NT2/D1 (cell line): ENCODE measurements at regions not wholly inside any gene's neighbourhood (a gene's known extent, or its start where the extent isn't known, plus 50 kb on each side); places are given as distances from the start of the nearest gene placed in this dataset.
"Not testable (repeated sequence)": the region's sequence is repeated elsewhere in the genome, so short reads cannot be mapped to it uniquely, and the experiment has no call there.

ENCODE experiments used
- DNase-seq: peaks from one replicate; pipeline ENCODE4 v3.0.0-alpha.2; 2011; ENCODE audit warnings: low read depth, low spot score
- H3K27me3 ChIP-seq: 2 replicates; pipeline ENCODE4 v1.6.0; 2011; ENCODE audit warnings: mild to moderate bottlenecking; ENCODE audit not compliant: insufficient read length, insufficient read depth
- H3K36me3 ChIP-seq: 2 replicates; pipeline ENCODE4 v1.6.1; 2011; ENCODE audit warnings: mild to moderate bottlenecking, low read length, mixed read lengths; ENCODE audit not compliant: insufficient read depth, insufficient read length
- H3K4me1 ChIP-seq: 2 replicates; pipeline ENCODE4 v1.5.1; 2011; ENCODE audit not compliant: insufficient read depth, insufficient read length
- H3K4me3 ChIP-seq: 2 replicates; pipeline ENCODE4 v1.5.1; 2011; ENCODE audit warnings: low read depth; ENCODE audit not compliant: insufficient read length
- H3K9ac ChIP-seq: 2 replicates; pipeline ENCODE4 v1.6.0; 2011; ENCODE audit warnings: low read depth; ENCODE audit not compliant: insufficient read length
- H3K9me3 ChIP-seq: 2 replicates; pipeline ENCODE4 v1.5.1; 2011; ENCODE audit warnings: mild to moderate bottlenecking, low read length; ENCODE audit not compliant: insufficient read depth
- SUZ12 ChIP-seq: IDR thresholded peaks from 2 replicates; pipeline ENCODE4 v1.6.1; 2011; ENCODE audit not compliant: insufficient read length, insufficient read depth; ENCODE audit errors: extremely low read depth
- YY1 ChIP-seq: IDR thresholded peaks from 2 replicates; pipeline ENCODE4 v1.6.1; 2011; ENCODE audit not compliant: insufficient read length, insufficient read depth
- ZNF274 ChIP-seq: IDR thresholded peaks from 2 replicates; pipeline ENCODE4 v1.6.1; 2011; ENCODE audit warnings: mild to moderate bottlenecking, low read depth, low read length

DNA sequence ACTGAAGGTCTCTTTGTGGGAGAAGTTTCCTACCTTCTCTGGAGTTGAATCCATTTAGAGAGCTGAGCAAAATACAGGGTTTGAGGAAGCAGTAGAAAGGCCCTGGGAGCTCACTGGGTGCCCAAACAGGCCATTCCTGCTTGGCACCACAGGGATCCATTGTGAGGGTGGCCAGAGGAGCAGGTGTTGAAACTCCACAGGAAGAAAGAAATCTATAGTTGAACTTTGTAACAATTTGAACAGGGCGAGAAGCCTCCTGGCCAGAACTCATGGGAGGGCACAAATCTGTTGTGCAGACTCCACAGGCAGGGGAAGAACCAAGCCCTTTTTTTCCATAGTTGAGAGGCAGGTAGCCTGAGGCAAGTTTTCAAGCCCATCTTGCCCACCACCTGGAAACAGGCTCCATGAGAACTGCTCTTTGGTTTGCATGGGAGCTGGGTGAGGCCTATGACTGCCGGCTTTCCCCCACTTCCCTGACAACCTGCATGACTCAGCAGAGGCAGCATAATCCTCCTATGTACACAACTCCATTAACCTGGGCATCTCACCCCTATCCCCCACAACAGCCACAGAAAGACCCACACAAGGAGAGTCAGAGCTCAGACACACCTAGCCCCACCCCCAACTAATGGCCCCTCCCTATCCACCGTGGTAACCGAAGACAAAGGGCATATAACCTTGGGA is 1053.0 kb downstream of the TSN start:
- H3K4me3 ChIP-seq, result no peak overlapping the region

DNA sequence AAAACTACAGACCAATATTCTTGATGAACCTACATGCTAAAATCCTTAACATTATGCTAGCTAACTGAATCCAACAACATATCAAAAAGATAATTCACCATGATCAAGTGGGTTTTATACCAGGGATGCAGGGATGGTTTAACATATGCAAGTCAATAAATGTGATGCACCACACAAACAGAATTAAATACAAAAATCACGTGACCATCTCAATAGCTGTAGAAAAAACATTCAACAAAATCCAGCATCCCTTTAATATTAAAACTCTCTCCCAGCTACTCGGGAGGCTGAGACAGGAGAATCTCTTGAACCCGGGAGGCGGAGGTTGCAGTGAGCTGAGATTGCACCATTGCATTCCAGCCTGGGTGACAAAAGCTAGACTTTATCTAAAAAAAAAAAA is 1056.8 kb downstream of the TSN start:
- not testable (repeated sequence) for H3K4me3 ChIP-seq, H3K9me3 ChIP-seq, H3K9ac ChIP-seq, DNase-seq, H3K36me3 ChIP-seq, H3K4me1 ChIP-seq, H3K27me3 ChIP-seq

More for the DNA sequence above, 1053.0 kb downstream of the TSN start:
- no peak for DNase-seq
- Histone ChIP-seq H3K9ac (no peak overlapping the region), H3K27me3 (no peaks in the 10 kb centered on the region), H3K36me3 (no peaks in the 10 kb centered on the region), H3K9me3 (peaks cover 5% of the 10 kb centered on the region; the same call in 1 of the 2 replicates), H3K4me1 (no peaks in the 10 kb centered on the region)
- no peak for TF ChIP-seq YY1
- TF ChIP-seq SUZ12, result no peak
- TF ChIP-seq ZNF274, result no peak

DNA sequence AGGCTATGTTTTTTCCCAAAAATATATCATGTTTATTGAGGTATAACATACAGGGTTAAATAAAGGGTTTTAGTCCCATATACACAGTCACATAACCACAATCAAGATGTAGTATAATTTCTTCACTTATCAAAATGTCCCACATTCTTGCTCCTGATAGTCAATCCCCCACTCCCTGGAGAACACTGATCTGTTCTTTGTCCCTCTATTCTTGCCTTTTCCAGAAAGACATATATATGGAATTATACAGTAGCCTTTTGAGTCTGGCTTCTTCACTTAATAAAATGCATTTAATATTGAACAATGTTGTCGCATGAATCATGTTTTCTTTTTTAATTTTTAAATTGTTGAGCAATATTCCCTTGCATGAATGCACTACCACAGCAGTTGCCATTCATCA is 1059.7 kb downstream of the TSN start:
- H3K4me3 ChIP-seq, result no peak overlapping the region
- H3K4me1 ChIP-seq, result no peaks in the 10 kb centered on the region
- no peak for DNase-seq
- H3K9me3 ChIP-seq, result no peaks in the 10 kb centered on the region
- H3K27me3 ChIP-seq, result no peaks in the 10 kb centered on the region
- H3K36me3 ChIP-seq, result no peaks in the 10 kb centered on the region
- H3K9ac ChIP-seq, result no peak overlapping the region
- TF ChIP-seq YY1, result no peak
- no peak for TF ChIP-seq ZNF274
- no peak for TF ChIP-seq SUZ12

- TF ChIP-seq ZNF274 (no peak), SUZ12 (no peak), YY1 (no peak)
- no peak for DNase-seq
- Histone ChIP-seq H3K4me1 (no peaks in the 10 kb centered on the region), H3K9me3 (no peaks in the 10 kb centered on the region), H3K4me3 (no peak overlapping the region), H3K9ac (no peak overlapping the region), H3K27me3 (no peaks in the 10 kb centered on the region), H3K36me3 (no peaks in the 10 kb centered on the region)
Measured at GRCh38 chr2:122816803-122817202, 1061.4 kb downstream of the TSN start.

GRCh38 chr2:122822319-122822718 is 1066.9 kb downstream of the TSN start:
- TF ChIP-seq ZNF274, result no peak
- no peaks in the 10 kb centered on the region for H3K36me3 ChIP-seq
- H3K9me3 ChIP-seq, result no peaks in the 10 kb centered on the region
- no peak for DNase-seq
- no peak overlapping the region for H3K9ac ChIP-seq
- no peaks in the 10 kb centered on the region for H3K27me3 ChIP-seq
- no peak overlapping the region for H3K4me3 ChIP-seq
- H3K4me1 ChIP-seq, result no peaks in the 10 kb centered on the region

DNA sequence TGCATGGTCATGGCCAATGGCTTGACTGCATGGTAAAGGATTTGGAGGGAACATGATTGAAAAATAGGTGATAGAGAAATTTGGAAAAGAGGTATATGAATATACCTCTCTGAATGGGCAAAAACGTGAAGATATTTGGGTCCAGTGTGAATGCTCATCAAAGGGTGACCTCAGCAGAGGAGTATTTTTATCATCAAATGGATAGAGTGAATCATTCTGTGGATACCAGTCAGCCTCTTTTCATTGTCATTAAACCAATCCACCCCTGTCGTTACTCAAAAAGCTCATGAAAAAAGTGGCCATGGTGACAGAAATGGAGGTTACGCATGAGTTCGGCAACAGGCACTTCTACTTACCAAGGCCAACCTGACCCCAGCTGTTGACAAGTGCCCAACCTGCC is 1074.7 kb downstream of the TSN start:
- H3K27me3 ChIP-seq, result no peaks in the 10 kb centered on the region
- no peaks in the 10 kb centered on the region for H3K9me3 ChIP-seq
- no peaks in the 10 kb centered on the region for H3K36me3 ChIP-seq
- no peak for DNase-seq
- no peaks in the 10 kb centered on the region for H3K4me1 ChIP-seq
- no peak overlapping the region for H3K4me3 ChIP-seq
- TF ChIP-seq SUZ12 (no peak), ZNF274 (no peak), YY1 (no peak)
- no peak overlapping the region for H3K9ac ChIP-seq

DNA sequence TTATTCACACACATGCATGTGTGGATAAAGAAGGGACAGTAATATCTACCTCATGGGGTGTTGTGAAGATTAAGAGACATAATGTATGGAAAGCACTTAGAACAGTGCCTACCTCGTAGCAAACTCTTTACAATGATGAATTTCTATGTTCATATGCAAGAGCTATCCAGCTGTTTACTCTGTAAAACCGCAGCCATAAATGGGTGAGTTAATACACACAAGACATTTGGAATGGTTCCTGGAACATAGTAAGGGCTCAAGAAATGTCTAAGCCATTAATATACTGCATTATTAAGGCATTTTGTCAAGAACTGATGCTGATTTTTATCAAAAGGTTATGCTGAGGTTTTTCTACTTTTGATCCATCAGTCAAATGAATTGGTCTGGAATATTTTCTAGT is 1076.2 kb downstream of the TSN start:
- Histone ChIP-seq H3K4me1 (no peaks in the 10 kb centered on the region), H3K27me3 (no peaks in the 10 kb centered on the region), H3K36me3 (no peaks in the 10 kb centered on the region), H3K4me3 (no peak overlapping the region), H3K9ac (no peak overlapping the region), H3K9me3 (no peaks in the 10 kb centered on the region)
- TF ChIP-seq ZNF274, result no peak
- no peak for TF ChIP-seq YY1
- TF ChIP-seq SUZ12, result no peak
- no peak for DNase-seq

GRCh38 chr2:122843503-122843902 is 1088.1 kb downstream of the TSN start:
- DNase-seq, result no peak
- Histone ChIP-seq H3K36me3 (no peaks in the 10 kb centered on the region), H3K27me3 (no peaks in the 10 kb centered on the region), H3K9me3 (no peaks in the 10 kb centered on the region), H3K9ac (no peak overlapping the region), H3K4me1 (no peaks in the 10 kb centered on the region), H3K4me3 (no peak overlapping the region)
- no peak for TF ChIP-seq SUZ12
